T-helper 9 cell (primary cell): ENCODE measurements at regions not wholly inside any gene's neighbourhood (a gene's known extent, or its start where the extent isn't known, plus 50 kb on each side); places are given as distances from the start of the nearest gene placed in this dataset.

Experiments
- DNase-seq: peaks from one replicate; pipeline ENCODE4 v3.0.0-alpha.2; 2020

GRCh38 chr10:128429835-128430513 is 303.8 kb upstream of the MKI67 start:
- no peak for DNase-seq

- no peak for DNase-seq
Observed at GRCh38 chr10:128431083-128431482, 304.9 kb upstream of the MKI67 start.

DNA sequence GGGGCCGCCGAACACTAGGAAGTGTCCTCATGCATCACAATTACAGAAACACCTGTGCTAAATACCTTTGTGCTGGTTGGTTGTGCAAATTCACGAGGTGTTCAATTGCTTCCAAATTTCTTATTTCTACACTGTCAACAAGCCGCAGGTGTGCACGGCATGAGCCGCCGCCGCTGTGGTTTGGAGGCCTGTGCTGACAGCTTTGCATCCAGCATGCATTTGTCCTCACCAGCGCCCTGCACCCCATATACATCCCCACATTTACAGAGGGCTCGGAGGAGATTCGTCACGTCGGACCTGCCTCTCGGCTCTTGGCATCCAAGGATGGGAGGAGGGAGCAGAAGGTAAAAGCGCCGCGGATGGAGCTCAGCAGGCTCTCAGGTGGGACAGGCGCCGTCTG is 305.3 kb upstream of the MKI67 start:
- DNase-seq, result no peak

DNA sequence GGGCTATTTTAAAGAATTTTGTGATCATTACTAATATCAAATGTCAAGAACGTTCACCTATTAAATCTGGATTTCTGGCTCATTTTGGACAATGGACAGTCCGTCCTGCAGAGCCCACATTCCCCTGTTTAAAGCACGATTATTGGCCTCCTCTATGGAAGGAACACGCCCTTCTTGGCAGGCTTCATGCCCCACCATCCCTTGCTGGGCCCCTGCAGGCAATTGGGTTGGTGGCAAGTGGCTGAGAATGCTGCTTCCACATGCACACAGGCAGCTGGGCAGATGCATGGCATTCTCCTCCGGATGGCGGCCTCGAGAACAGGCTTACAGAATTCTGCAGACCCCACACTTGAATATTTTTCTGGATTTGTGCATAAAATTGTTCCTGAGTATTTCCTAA is 305.8 kb upstream of the MKI67 start:
- DNase-seq, result no peak

GRCh38 chr10:128432423-128432822 is 306.2 kb upstream of the MKI67 start:
- DNase-seq, result no peak

DNA sequence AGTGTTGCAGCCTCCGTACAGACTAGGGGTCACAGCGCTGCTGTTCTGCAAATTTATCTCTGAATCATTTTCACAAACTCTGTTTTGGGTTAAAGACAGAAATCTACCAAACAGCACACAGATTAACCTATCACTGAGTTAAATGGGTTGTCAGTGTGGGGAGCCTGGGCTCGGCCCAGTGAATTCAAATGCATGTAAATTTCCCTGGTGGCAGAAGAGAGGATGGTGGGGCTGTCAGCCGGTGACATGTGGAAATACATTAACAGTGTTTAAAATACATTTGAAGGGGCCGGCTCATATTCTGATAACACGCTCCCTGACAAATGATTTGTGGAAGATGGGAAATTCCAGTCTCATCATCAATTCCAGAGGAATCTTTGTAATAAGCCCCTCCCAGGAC is 309.6 kb upstream of the MKI67 start:
- no peak for DNase-seq

DNA sequence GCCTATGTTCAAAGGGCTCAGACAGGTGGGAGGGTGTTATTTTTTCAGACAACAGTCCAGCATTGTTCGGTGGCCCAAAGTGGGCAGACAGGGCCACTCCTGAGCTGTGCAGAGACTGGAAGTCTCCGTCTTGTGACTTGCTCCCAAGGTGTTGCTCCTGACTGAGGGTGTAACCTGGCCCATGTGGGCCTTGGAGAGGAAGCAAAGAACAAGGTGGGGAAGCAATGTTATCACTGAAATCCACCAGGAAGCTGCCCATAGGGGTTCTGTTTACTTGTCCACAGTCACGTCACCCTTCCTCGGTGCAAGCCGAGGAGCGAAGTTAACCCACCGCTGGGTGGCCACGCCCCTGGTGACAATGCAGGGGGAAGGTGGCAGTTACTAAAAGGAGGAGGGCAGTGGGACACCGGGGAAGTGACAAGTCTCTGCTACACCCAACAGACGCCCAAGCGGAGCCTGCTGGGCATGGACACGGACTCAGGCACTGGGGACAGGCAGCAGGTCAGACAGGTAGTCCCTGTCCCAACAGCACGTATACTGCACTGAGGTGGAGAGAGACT is 311.6 kb upstream of the MKI67 start:
- DNase-seq, result no peak

GRCh38 chr10:128438417-128439063 is 312.3 kb upstream of the MKI67 start:
- no peak for DNase-seq

GRCh38 chr10:128440513-128441160 is 314.4 kb upstream of the MKI67 start:
- DNase-seq, result no peak

DNA sequence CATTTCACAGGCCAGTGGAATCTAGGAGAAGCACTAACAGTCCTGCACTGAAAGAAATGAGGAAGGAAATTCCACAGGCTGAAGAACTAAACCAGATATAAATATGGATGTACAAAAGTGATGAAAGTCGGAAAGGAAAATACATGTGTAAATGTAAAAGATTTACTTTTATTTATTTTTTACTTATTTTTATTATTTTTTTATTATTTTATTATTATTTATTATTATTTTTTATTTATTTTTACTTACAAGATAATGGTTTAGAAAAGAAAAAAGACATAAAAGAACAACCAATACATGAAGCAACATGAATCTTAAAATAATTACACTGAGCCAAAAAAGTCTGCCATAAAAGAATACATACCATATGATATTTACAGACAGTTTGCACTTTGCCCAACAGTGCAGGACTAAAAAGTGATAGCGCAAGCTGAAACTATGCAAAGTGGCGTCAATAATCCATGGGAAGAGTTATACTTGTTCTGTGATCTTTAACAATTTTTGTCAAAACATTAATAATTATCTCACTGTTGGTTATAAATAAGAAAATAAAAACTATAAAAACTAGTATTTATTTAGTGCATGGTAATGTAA is 317.8 kb upstream of the MKI67 start:
- DNase-seq, result no peak

- DNase-seq, result no peak
Observed at GRCh38 chr10:128448796-128449195, 322.6 kb upstream of the MKI67 start.

DNA sequence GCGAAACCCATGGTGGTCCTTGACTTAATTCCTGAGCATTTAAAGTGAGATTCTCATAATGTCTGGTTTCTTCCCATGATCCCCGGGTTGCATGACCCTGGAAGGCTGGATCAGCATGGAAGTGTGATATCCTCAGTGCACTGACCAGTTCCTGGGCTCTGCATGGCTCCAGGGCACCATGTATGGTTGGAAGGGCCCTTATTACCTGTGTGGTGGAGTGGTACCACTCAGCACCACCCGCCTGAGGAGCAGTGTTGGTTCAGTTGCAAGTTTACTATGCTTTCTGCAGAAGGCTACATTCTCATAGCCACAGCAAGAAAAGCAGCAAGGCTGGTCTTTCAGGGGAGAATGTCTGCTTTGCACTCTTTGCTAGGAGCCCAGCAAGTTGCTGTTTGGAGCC is 325.7 kb upstream of the MKI67 start:
- DNase-seq, result no peak

- no peak for DNase-seq
Observed at GRCh38 chr10:128456271-128456670, 330.0 kb upstream of the MKI67 start.

DNA sequence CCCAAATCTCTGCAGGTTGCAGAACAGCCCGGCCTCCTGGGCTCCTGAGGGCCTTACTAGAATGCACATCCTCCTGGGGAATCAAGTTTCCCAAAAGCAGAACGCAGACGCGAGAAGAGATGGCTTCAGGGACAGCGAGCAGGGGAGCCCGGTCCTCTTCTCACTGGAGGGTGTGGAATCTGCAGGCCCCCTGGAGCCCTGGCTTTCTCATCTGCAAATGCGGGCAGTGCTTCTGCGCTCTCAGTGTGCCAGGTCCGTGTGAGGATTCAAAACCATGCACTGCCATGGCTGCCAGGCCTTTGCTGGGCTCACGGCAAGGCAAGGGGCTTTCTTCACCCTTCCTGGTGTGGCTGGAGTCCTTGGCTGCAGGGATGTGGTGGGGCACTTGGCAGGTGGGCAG is 330.9 kb upstream of the MKI67 start:
- no peak for DNase-seq

DNA sequence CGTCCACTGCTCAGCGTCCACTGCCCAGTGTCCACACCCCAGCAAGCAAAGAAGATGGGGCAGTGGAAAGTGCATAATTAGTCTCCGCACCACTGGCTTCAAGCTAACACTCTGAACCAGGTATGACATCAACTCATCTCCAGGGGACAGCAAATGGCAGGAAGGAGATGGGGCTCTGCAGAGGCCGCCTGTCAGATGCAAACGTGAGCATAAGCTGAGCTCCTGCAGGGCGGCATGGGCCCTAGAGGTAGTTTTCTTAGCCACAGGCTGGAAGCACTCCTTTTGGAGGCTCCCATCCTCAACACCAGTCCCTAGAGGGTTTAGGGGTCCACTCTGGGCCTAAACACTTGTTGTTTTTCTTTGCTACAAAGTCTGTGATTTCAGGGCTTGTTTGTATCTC is 335.8 kb upstream of the MKI67 start:
- no peak for DNase-seq

DNA sequence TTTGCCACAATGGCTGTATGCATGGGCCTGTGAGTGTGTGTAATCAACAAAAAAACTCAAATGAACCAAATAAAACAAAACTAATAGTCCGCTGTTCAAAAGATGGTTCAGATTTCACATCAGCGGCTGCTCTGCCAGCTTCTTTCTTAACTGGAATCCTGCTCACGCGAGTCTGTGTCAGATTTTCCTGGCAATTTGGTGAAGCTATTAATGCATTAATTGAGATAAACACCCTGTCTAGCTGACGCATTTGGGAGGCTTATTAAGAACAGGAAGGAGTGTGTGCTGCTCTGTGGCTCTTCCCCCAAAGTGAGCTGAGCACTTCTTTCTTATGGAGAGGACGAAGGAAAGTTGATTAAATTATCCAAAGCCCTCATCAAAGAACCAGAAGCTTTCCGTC is 336.6 kb upstream of the MKI67 start:
- DNase-seq, result no peak

DNA sequence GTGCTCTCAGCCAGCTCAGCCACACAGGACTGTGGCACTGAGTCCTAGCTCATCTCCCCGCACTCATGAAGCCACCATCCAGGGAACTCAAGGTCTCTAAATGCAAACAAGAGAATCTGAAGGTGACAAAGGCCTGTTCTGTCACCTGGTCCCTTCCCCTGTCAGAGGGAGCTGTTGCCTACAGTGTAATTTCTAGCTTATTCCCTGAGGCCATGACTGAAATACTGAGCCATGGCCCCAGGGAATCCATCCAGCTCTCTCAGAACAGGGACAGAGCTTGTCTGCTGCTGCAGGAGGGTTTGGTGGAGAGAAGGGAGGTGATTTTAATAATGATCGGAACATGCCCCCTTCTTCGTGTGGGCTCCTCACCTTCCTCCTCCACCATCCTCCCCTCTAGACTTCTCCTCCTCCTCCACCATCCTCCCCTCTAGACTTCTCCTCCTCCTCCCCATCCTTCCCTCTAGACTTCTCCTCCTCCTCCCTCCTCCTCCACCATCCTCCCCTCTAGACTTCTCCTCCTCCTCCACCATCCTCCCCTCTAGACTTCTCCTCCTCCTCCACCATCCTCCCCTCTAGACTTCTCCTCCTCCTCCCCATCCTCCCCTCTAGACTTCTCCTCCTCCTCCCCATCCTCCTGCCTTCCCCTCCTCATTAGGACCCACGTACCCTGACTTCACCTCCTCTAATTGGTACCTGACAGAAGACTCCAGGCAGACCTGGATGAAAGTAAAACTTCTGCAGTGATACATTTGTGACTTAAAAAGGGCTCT is 338.0 kb upstream of the MKI67 start:
- DNase-seq, result no peak

DNA sequence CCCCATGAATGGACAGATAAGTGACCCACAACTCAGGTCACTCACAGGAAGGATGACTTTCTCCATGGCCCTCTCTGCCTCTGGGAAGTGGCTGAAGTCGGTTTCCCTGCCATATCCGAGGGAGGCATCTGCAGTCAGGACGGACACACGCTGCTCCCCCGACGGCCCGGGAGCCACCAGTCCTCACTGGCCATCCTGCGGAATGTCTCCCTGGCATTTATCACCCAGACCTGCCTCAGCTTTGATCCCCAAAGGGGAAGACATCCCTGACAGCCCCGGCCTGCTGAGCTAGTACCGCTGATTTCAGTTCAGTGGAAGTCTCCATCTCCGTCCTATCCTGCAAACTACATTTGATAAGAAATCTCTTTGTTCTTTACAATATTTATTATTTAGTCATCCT is 339.5 kb upstream of the MKI67 start:
- DNase-seq, result no peak

- no peak for DNase-seq
Observed at GRCh38 chr10:128466831-128467371, 340.7 kb upstream of the MKI67 start.

DNA sequence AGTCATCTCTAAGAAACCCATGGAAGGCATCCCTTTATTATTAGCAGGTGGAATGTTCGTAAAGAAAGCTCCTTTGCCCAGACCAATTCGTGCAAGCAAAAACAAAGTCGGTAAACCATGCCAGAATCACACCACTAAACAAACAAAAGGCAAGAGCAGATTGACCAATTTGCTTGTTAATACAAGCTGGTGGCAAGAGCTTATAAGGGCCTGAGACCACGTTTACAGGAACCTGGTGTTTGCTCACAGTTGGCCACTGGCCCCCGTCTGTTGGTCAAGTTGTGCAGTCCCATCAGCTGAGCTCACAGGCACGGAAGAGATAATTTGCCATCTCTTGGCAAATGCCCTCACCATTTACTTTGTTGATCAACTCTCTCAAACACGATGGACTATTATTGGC is 342.2 kb upstream of the MKI67 start:
- no peak for DNase-seq

DNA sequence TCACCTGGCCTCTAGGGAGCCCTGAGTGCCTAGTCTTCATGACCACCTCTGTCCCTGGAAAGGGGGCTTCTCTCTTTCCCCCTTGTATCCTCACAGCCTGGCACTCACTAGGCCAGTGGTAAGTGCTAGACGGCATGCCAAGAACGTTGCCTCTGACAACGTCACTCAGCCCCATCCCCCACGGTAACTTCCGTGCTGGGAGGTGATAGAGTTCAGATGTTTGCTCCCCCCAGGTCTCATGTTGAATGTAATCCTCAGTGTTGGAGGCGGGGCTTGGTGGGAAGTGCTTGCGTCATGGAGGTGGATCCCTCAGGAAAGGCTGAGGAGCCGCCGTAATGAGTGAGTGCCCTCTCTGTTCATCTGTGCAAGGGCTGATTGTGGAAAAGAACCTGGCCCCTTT is 343.3 kb upstream of the MKI67 start:
- no peak for DNase-seq

GRCh38 chr10:128470321-128470965 is 344.2 kb upstream of the MKI67 start:
- no peak for DNase-seq
